Islet of Langerhans (tissue), 1 donor: ENCODE measurements at regions not wholly inside any gene's neighbourhood (a gene's known extent, or its start where the extent isn't known, plus 50 kb on each side); places are given as distances from the start of the nearest gene placed in this dataset.
"Not testable (repeated sequence)": the region's sequence is repeated elsewhere in the genome, so short reads cannot be mapped to it uniquely, and the experiment has no call there.

Experiments
- FAIRE-seq: peaks from one replicate; lab custom pipeline; 2011; peaks lifted over from hg19 to GRCh38; lab: Jason Lieb, UNC

- FAIRE-seq: no peak
These were observed 51.4 kb upstream of the LSM6 start for GRCh38 chr4:146124023-146124680.

- no peak for FAIRE-seq
These were observed 52.3 kb upstream of the LSM6 start for GRCh38 chr4:146123231-146123630.

DNA sequence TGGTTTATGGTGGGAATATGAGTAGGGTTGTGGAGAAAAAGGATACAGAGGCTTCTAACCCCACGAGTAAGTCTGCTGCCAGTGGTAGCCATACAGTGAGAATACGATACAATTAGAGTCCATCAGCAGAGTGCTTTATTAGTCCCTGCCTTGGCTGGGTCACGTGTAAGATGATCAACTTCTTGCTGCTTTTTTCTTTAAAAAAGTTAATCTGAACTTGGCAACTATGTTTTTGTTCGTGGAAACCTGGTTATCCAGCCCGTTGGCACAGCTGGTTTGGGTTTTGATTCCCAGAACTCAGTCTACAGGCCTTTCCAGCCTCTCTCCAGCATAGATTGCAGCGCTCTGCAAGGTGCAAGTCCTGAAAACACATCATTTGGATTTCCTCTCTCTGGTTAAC, 53.1 kb upstream of the LSM6 start:
- no peak for FAIRE-seq

GRCh38 chr4:146121757-146122156, 53.8 kb upstream of the LSM6 start:
- no peak for FAIRE-seq

GRCh38 chr4:146119845-146120404, 55.6 kb upstream of the LSM6 start:
- no peak for FAIRE-seq

DNA sequence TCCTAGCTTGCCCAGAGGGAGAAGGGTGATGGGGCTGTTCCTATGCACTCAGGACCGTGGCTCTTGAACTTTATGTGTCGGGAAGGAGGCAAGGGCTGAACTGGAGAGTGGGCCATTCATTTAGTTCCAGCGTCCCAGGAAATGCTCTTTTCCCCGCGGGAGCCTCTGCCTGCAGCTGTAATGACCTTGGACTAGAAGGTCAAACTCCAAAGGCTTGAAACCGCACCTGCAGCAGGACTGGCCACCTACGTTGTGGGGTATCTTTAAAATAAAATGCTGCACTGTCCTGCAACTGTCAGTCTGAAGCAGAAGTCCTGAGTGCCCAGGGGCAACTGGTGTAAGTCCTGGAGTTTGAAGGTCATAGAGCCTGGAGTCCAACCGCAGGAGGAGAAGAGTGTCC, 61.5 kb upstream of the LSM6 start:
- no peak for FAIRE-seq

GRCh38 chr4:146113171-146113570, 62.3 kb upstream of the LSM6 start:
- FAIRE-seq: no peak

DNA sequence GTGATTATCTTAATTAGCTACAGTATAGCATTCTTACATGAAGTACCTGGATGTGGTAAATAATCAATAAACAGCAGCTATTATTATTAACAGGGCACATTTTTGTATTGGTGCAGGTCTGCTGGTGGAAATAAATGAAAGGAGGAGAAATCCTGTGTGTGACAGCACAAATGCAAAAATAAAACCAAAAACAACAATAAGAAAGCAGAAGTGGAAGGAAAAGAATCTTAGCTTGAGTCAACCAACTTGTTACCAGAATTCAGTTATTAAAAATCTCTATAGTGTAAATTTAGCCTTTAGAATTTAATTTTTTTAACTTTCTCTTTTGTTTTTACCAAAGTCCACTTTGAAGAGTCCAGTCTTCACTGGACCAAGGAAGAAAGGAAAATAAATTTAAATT, 63.1 kb upstream of the LSM6 start:
- no peak for FAIRE-seq

- FAIRE-seq: no peak
These were observed 64.5 kb upstream of the LSM6 start for GRCh38 chr4:146110871-146111485.

DNA sequence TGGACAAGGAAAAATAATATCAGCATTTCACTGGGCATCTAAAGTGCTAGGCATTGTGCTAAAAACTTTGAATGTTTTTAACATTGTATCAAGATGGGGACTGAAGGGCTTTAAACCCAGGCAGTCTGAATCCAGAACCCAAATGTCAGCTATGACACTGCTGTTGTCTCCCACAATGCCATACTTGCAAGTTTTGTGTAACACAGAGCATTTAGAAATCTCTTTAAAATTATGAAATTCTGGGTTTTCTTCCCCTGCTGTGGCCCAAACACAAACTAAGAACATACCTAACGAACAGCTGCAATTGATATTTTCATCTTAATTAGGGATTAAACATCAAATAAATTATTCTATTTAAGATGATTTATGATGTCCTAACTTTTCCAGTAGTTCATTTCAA, 66.8 kb upstream of the LSM6 start:
- no peak for FAIRE-seq

DNA sequence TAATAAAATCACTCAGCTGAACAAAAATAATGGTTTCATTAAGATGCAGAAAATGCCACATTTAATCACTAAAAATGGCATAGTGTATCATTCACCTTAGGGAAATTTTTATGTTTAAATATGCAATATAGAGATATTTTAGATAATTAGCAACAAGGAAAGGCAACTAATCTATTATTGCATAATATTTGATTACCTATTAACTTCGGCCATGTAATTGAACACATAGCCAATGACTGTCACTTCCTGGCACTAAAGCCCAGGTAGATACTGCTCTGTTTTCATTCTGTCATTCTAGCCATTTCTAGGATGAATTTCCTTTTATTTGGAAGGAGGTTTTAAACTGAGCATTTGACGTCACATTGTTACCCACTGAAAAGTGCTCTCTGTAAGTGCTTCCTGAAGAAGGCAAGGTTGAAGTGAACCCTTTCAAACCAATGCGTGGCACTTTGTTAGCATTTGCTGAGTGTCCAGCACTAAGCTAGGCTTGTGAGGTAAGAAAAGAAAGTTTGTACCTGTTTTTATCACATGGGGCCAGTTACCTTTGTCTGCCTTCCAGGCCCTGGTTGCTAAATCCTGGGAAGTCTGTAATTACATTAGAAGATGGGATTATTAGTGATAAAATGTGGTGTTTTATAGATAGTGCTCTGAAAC, 67.8 kb upstream of the LSM6 start:
- FAIRE-seq: no peak

- FAIRE-seq: no peak
These were observed 70.1 kb upstream of the LSM6 start for GRCh38 chr4:146105464-146105863.

DNA sequence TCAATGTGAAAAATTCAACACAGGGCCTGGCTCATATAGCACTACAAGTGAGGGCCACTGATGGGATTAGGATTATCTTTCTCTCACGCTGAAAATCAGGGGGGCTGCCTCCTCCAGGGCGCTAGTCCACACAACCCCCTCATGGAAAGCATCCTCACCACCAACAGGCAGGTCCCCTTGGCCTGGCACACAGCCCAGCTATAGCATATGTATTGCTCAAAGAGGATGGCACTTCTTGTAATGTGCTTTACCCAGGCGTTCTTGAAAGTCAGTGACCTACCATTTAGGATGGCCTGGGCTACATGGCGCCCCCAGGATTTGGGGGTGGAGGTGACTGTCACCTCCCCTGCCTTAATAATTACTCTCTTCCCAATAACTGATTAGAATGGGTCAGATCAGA, 71.0 kb upstream of the LSM6 start:
- FAIRE-seq: no peak

GRCh38 chr4:146104052-146104451, 71.5 kb upstream of the LSM6 start:
- FAIRE-seq: not testable (repeated sequence)

- FAIRE-seq: no peak
These were observed 75.9 kb upstream of the LSM6 start for GRCh38 chr4:146099585-146099984.

- no peak for FAIRE-seq
These were observed 76.5 kb upstream of the LSM6 start for GRCh38 chr4:146098978-146099377.

GRCh38 chr4:146098397-146098796, 77.1 kb upstream of the LSM6 start:
- no peak for FAIRE-seq

DNA sequence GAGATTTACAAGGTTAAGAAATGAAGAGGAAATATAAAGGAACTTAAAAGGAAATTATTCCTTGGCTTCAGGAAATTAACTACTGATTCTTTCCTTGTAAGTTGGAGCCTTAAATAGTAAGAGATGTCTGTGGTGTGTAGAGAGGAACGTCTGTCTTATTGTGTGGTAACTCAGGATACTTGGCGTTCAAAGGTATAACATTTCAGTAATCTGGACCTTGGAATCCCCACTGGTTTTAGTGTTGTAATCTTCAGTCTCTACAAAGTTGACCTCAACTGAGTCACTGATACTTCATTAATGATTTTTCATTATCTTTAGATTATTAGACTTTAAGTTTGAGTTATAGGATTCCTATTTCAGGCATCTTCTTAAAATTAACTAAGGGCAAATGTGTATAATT, 79.1 kb upstream of the LSM6 start:
- no peak for FAIRE-seq

DNA sequence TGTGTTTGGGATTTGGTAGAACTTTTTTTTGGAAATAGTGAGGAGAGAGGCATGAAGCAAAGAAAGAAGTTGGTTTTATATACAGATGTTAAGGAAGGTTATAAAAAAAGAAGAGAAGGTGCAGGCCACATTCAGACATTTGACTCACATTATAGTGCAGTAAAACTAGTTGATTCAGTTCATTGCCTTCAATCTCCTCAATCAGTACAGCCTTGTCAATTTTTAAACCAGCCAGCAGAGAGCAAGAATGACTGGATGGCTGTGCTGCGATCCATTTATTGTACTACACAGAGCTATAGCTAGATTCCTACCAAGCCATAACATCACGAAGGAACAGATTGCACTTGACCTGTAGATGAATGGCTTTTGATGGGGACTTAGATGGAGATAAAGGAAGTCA, 79.7 kb upstream of the LSM6 start:
- no peak for FAIRE-seq

DNA sequence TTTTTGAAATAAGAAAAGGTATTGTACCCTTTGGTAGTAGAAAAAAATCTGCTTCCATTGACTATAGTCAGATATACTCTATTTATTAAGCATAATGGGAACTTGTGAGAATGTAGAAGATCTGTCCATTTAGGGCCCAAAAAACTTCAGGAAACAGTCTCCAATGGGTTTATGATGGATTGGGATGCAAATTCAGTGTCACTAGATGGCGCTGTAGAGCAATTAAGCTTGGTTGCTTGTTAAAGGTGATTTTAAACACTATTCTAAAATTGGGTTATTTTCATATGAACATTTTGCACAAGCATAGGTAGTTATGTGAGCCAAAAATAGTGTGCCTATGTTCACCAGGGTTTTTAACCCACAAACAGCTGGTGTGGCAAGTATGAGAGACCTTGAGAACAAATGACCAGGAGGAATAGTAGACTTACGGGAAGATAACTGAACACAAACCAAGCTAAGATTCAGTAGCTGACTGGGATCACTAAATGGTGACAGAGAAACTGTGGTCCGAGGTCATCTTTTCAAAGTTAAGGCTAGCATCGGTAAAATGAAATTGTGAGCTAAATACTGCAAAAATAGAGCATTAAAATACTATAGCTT, 80.3 kb upstream of the LSM6 start:
- peak; percentile 81 for FAIRE-seq

GRCh38 chr4:146088690-146089089, 86.8 kb upstream of the LSM6 start:
- FAIRE-seq: no peak

- no peak for FAIRE-seq
These were observed 87.7 kb upstream of the LSM6 start for GRCh38 chr4:146087856-146088255.

DNA sequence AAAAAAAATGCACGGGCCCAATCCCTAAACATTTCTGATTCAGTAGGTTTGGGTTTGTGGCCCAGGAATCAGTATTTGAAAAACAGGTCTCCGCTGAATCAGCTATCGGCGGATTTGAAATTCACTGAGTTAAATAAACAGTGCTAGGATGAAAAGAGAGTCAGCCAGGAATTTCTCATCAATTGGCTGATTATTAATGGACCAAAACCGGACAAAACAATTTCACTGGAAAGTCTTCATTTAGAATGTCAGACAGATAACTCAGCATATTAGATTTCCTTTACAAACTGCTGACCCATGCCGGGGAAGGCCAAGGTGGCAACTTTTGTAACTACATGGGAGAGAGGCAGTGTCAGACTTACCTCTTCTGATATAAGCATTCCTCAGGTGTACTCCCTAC, 99.4 kb upstream of the LSM6 start:
- FAIRE-seq: no peak
